Transverse colon (tissue), 4 donors: ENCODE measurements at regions not wholly inside any gene's neighbourhood (a gene's known extent, or its start where the extent isn't known, plus 50 kb on each side); places are given as distances from the start of the nearest gene placed in this dataset.
A peak's percentile ranks its signal among the peaks of the same experiment; 100 is the strongest.

Experiments
- CTCF ChIP-seq, 5 experiments: fragments of 200-600 bp in 3 of 5; fragments of 450-650 bp in 2 of 5; sonication (generic) in 3 of 5; IDR thresholded peaks; 1 replicate in 2 of 5; 2 replicates in 3 of 5; pipeline ENCODE4 v1.5.1; 2016 to 2017; ENCODE audit warnings: antibody characterized with exemption in 5 of 5, inconsistent platforms in 3 of 5, mild to moderate bottlenecking in 2 of 5, moderate library complexity in 1 of 5
- EP300 ChIP-seq: sonication (generic); formaldehyde crosslinking; IDR thresholded peaks from one replicate; pipeline ENCODE4 v1.6.1; 2017; ENCODE audit warnings: antibody characterized with exemption, low read depth
- POLR2A ChIP-seq: fragments of 450-650 bp; IDR thresholded peaks from one replicate; pipeline ENCODE4 v1.6.1; 2016; ENCODE audit warnings: antibody characterized with exemption, mild to moderate bottlenecking, moderate library complexity
- POLR2AphosphoS5 ChIP-seq, 3 donors: sonication (generic); formaldehyde crosslinking; IDR thresholded peaks; one replicate each; pipeline ENCODE4 v1.6.1; 2016; ENCODE audit warnings: antibody characterized with exemption in 3 of 3

DNA sequence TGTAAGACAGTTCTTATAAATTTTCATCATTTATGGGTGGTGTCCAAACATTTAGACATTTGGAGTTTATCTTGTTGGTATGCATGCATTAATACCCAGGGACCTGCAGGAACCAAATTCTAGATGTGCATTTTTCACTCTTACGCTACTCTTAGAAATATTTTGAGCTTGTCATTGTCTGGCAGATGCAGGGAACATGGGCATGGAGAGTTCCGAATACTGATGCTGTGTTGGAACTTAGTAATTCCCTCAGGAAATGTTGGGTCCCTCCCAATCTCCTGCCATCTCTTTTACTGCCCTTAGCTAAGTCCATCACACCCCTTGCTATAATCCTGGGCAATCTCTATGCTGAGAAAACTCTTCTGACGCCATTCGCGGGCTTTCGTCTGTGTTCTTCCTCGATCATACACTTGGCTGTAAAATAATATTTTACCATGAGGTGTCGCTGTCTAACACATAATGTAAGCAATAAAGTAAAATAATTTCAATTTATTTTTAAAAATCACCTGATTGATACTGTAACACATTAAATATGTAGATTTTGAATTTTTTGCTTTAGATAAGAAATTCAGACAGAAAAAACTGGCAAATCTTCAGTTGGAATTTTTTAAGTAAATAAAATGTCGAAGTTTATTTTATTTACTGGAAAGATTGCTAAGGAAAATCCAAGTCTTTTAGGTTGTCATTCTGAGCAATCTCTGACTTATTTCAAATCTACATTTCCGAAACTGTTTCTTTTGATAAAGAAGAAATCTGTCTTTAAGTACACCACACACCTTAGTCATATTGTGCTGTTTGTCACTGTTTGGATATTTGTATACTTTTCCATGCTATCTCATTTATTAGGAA lies 304.1 kb upstream of the SSTR1 start:
- TF ChIP-seq CTCF (IDR thresholded peaks at IDR 0.05) (peak; percentile 46 to 63 (median 49)), POLR2A (no peak), POLR2AphosphoS5 (IDR thresholded peaks at IDR 0.05) (no peak), EP300 (no peak)
